CD4-positive, alpha-beta memory T cell (primary cell): ENCODE measurements at regions not wholly inside any gene's neighbourhood (a gene's known extent, or its start where the extent isn't known, plus 50 kb on each side); places are given as distances from the start of the nearest gene placed in this dataset.
"Not testable (repeated sequence)": the region's sequence is repeated elsewhere in the genome, so short reads cannot be mapped to it uniquely, and the experiment has no call there.

Experiments used
- CTCF ChIA-PET: fragments of 350-600 bp; sonication (Branson Sonifier 250); formaldehyde crosslinking; loops from one replicate; lab custom pipeline; 2021; ENCODE audit warnings: inconsistent platforms; ENCODE audit not compliant: partially characterized antibody; lab: Charles Lee
- POLR2A ChIA-PET: fragments of 350-600 bp; sonication (Branson Sonifier 250); formaldehyde crosslinking; loops from one replicate; lab custom pipeline; 2021; ENCODE audit not compliant: partially characterized antibody; lab: Charles Lee
- DNase-seq, 5 donors: peaks; one replicate each; pipeline versions ENCODE4 v3.0.0 to v3.0.0-alpha.2; 2020 to 2022; ENCODE audit warnings: mixed read lengths in 1 of 5
- H3K27ac ChIP-seq: one replicate; pipeline ENCODE4 v1.7.0; 2013; ENCODE audit warnings: low read depth, low read length
- H3K27me3 ChIP-seq: 2 replicates; pipeline ENCODE4 v1.7.0; 2013; ENCODE audit warnings: mild to moderate bottlenecking, low read length, moderate library complexity; ENCODE audit not compliant: insufficient read depth
- H3K36me3 ChIP-seq: 2 replicates; pipeline ENCODE4 v1.7.0; 2013; ENCODE audit warnings: mild to moderate bottlenecking, low read length, moderate library complexity; ENCODE audit not compliant: insufficient read depth
- H3K4me1 ChIP-seq: 2 replicates; pipeline ENCODE4 v1.7.0; 2013; ENCODE audit warnings: mild to moderate bottlenecking, low read length, moderate library complexity; ENCODE audit not compliant: insufficient read depth
- H3K4me3 ChIP-seq, 2 donors: one replicate each; pipeline ENCODE4 v1.7.0; 2013; ENCODE audit warnings: low read length in 2 of 2, mild to moderate bottlenecking in 1 of 2
- H3K9me3 ChIP-seq, 2 donors: one replicate each; pipeline ENCODE4 v1.7.0; 2013; ENCODE audit warnings: low read length in 2 of 2, control low read depth in 1 of 2; ENCODE audit not compliant: control insufficient read depth in 1 of 2
- H3K27ac Mint-ChIP-seq, 7 donors: one replicate each; pipeline ENCODE4 v1.8.0; 2020 to 2021; ENCODE audit warnings: mixed read lengths in 7 of 7, mild to moderate bottlenecking in 6 of 7, inconsistent platforms in 3 of 7, moderate library complexity in 3 of 7
- H3K27me3 Mint-ChIP-seq, 2 donors: one replicate each; pipeline ENCODE4 v1.8.0; 2020 to 2021; ENCODE audit warnings: mixed read lengths in 2 of 2
- H3K36me3 Mint-ChIP-seq, 2 donors: one replicate each; pipeline ENCODE4 v1.8.0; 2020 to 2021; ENCODE audit warnings: mixed read lengths in 2 of 2, inconsistent platforms in 1 of 2, mild to moderate bottlenecking in 1 of 2
- H3K4me1 Mint-ChIP-seq, 4 donors: one replicate each; pipeline ENCODE4 v1.8.0; 2020 to 2021; ENCODE audit warnings: mixed read lengths in 4 of 4, mild to moderate bottlenecking in 1 of 4
- H3K4me3 Mint-ChIP-seq, 8 donors: one replicate each; pipeline ENCODE4 v1.8.0; 2020 to 2021; ENCODE audit warnings: mixed read lengths in 8 of 8, mild to moderate bottlenecking in 7 of 8, moderate library complexity in 6 of 8, inconsistent platforms in 3 of 8
- H3K9me3 Mint-ChIP-seq, 8 donors: one replicate each; pipeline ENCODE4 v1.8.0; 2020 to 2021; ENCODE audit warnings: mixed read lengths in 8 of 8, mild to moderate bottlenecking in 5 of 8, inconsistent platforms in 3 of 8, moderate library complexity in 1 of 8
- intact Hi-C: fragments of 100-400 bp; cut with micrococcal nuclease; formaldehyde crosslinking; loops from one replicate; pipeline ENCODE4 v1.15.1; 2023

DNA sequence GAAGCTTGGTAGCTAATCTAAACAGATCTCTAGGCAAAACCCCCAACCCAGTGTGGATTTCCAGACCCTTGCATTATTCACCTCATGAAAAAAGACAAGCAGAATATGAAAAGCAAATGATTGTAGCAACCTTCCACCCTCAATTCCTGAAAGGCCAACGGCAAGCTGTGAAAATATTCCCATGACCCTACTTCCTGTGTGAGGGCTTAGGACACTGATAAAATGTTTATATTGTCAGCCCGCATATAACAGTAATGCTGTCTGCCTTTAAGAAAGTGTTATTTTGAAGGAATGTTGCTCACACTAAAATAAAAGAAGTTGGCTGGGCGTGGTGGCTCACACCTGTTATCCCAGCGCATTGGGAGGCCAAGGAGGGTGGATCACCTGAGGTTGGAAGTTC lies 233.5 kb upstream of the NRIP1 start:
- Histone ChIP-seq H3K27me3 (no peaks in the 10 kb centered on the region), H3K4me1 (no peaks in the 10 kb centered on the region), H3K36me3 (no peaks in the 10 kb centered on the region), H3K9me3 (no peaks in the 10 kb centered on the region), H3K4me3 (no peak overlapping the region), H3K27ac (no peak overlapping the region)
- Mint-ChIP-seq H3K4me3 (no peak overlapping the region), H3K4me1 (no peaks in the 10 kb centered on the region), H3K27ac (no peak overlapping the region), H3K27me3 (peaks cover 0 to 2% of the 10 kb centered on the region in 2 donors), H3K36me3 (no peaks in the 10 kb centered on the region), H3K9me3 (peaks cover 0 to 19% (median 14%) of the 10 kb centered on the region in 8 donors)
- no peak for DNase-seq
- ChIA-PET CTCF (no interaction called here), POLR2A (no interaction called here)
- intact Hi-C loops: no loop called here

DNA sequence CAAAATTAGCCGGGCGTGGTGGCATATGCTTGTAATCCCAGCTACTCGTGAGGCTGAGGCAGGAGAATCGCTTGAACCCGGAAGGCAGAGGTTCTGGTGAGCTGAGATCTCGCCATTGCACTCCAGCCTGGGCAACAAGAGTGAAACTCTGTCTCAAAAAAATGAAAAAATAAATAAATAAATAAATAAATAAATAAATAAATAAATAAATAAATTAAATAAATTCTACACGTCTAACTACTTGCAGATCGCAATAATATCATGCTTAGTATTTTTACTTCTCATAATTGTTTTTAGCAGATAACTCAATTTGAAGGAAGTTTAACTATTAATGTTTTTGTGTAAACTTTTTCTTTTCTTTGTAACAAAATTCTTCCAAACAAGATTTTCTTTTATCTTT lies 234.0 kb upstream of the NRIP1 start:
- H3K9me3 ChIP-seq, H3K4me3 Mint-ChIP-seq, CTCF ChIA-PET, H3K4me1 ChIP-seq, intact Hi-C loops, H3K27me3 Mint-ChIP-seq, DNase-seq, H3K27me3 ChIP-seq, H3K27ac ChIP-seq, H3K27ac Mint-ChIP-seq, H3K4me1 Mint-ChIP-seq, H3K4me3 ChIP-seq, POLR2A ChIA-PET, H3K36me3 ChIP-seq, H3K36me3 Mint-ChIP-seq: not testable (repeated sequence)
- H3K9me3 Mint-ChIP-seq: peaks cover 0 to 19% (median 14%) of the 10 kb centered on the region in 8 donors

- DNase-seq: no peak
- CTCF ChIA-PET: no interaction called here
- H3K27me3 Mint-ChIP-seq: peaks cover 0 to 2% of the 10 kb centered on the region in 2 donors
- H3K9me3 ChIP-seq: no peaks in the 10 kb centered on the region
- H3K9me3 Mint-ChIP-seq: peaks cover 0 to 19% (median 14%) of the 10 kb centered on the region in 8 donors
- H3K27me3 ChIP-seq: no peaks in the 10 kb centered on the region
- no peaks in the 10 kb centered on the region for H3K4me1 Mint-ChIP-seq
- H3K4me3 ChIP-seq: no peak overlapping the region
- no peaks in the 10 kb centered on the region for H3K36me3 ChIP-seq
- no peak overlapping the region for H3K4me3 Mint-ChIP-seq
- no peak overlapping the region for H3K27ac ChIP-seq
- H3K27ac Mint-ChIP-seq: no peak overlapping the region
- POLR2A ChIA-PET: no interaction called here
- H3K36me3 Mint-ChIP-seq: no peaks in the 10 kb centered on the region
- H3K4me1 ChIP-seq: no peaks in the 10 kb centered on the region
- intact Hi-C loops: no loop called here
Observed at GRCh38 chr21:15300131-15300530, 235.3 kb upstream of the NRIP1 start.

DNA sequence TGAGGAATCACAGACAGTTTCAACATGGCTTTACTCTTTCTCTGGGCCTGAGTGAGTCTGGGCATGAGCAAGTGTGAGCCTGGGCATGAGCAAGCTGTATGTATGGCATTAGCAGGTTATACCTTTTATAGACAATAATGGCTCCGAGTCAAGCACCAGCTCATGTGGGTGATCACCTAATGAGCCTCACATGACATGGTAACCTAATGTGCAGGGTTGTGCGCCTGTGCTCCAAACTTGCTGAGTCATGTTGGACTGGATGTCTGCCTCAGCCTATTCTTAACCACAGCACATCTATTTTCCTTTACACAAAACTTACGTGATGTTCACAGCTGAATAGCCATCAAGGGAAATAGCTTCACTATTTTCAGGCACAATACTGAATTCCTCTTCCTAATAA lies 236.2 kb upstream of the NRIP1 start:
- Mint-ChIP-seq H3K27me3 (peaks cover 0 to 2% of the 10 kb centered on the region in 2 donors), H3K4me3 (no peak overlapping the region), H3K9me3 (peaks cover 0 to 19% (median 14%) of the 10 kb centered on the region in 8 donors), H3K4me1 (no peaks in the 10 kb centered on the region), H3K36me3 (no peaks in the 10 kb centered on the region), H3K27ac (no peak overlapping the region)
- POLR2A ChIA-PET: no interaction called here
- H3K4me1 ChIP-seq: no peaks in the 10 kb centered on the region
- H3K27me3 ChIP-seq: no peaks in the 10 kb centered on the region
- no peak for DNase-seq
- no peaks in the 10 kb centered on the region for H3K9me3 ChIP-seq
- H3K27ac ChIP-seq: no peak overlapping the region
- H3K36me3 ChIP-seq: no peaks in the 10 kb centered on the region
- intact Hi-C loops: no loop called here
- CTCF ChIA-PET: no interaction called here
- no peak overlapping the region for H3K4me3 ChIP-seq

DNA sequence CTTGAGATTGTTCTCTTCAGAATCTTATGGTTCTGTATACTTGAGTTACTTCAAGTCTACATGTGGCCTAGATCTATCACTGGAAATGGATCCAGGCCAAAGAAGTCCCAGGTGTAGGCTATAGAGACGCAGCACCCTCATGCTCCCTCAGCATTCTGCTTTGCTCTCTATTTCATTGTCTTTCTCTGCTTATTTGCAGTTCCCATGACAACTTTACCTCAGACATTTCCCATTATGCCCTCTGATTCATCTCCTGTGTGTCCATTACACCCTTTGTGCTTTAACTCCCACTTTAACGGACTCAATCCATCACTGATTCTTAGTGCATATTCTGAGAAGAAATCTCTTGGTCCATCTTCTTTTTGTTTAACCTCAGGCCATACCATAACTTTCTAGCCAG lies 236.9 kb upstream of the NRIP1 start:
- Mint-ChIP-seq H3K36me3 (no peaks in the 10 kb centered on the region), H3K4me3 (no peak overlapping the region), H3K27me3 (peaks cover 0 to 2% of the 10 kb centered on the region in 2 donors), H3K4me1 (no peaks in the 10 kb centered on the region), H3K27ac (no peak overlapping the region), H3K9me3 (peaks cover 0 to 19% (median 14%) of the 10 kb centered on the region in 8 donors)
- no peaks in the 10 kb centered on the region for H3K9me3 ChIP-seq
- H3K4me1 ChIP-seq: no peaks in the 10 kb centered on the region
- H3K36me3 ChIP-seq: no peaks in the 10 kb centered on the region
- POLR2A ChIA-PET: no interaction called here
- no peak overlapping the region for H3K27ac ChIP-seq
- no peak for DNase-seq
- H3K27me3 ChIP-seq: no peaks in the 10 kb centered on the region
- H3K4me3 ChIP-seq: no peak overlapping the region
- CTCF ChIA-PET: no interaction called here
- intact Hi-C loops: no loop called here

DNA sequence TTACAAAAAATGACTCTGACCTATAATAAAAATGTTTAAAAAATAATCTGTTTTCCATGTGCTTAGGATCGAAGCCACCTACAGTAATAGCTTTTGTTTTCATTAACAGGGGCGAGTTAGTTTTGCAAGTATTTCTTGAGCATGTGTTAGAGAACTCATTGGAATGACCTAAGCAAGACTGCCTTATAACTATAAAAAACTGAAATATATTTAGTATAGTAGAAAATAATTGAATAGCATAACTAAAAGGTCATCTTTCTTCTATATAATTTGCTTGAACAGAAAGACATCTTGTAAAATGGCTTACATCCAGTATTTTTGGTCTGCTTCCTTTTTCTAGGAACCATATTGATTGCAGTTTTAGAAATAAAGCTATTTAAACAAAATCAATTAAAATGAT lies 241.5 kb upstream of the NRIP1 start:
- H3K36me3 ChIP-seq: no peaks in the 10 kb centered on the region
- Mint-ChIP-seq H3K27me3 (peaks cover 0 to 2% of the 10 kb centered on the region in 2 donors), H3K9me3 (peaks cover 0 to 11% (median 6%) of the 10 kb centered on the region in 8 donors), H3K27ac (no peak overlapping the region), H3K4me3 (no peak overlapping the region), H3K36me3 (no peaks in the 10 kb centered on the region), H3K4me1 (no peaks in the 10 kb centered on the region)
- intact Hi-C loops: no loop called here
- ChIA-PET POLR2A (no interaction called here), CTCF (no interaction called here)
- no peaks in the 10 kb centered on the region for H3K4me1 ChIP-seq
- no peaks in the 10 kb centered on the region for H3K27me3 ChIP-seq
- H3K4me3 ChIP-seq: no peak overlapping the region
- no peaks in the 10 kb centered on the region for H3K9me3 ChIP-seq
- DNase-seq: no peak
- H3K27ac ChIP-seq: no peak overlapping the region

- Histone ChIP-seq H3K27me3 (no peaks in the 10 kb centered on the region), H3K9me3 (no peaks in the 10 kb centered on the region), H3K4me1 (no peaks in the 10 kb centered on the region), H3K4me3 (no peak overlapping the region), H3K36me3 (no peaks in the 10 kb centered on the region), H3K27ac (no peak overlapping the region)
- H3K36me3 Mint-ChIP-seq: no peaks in the 10 kb centered on the region
- H3K9me3 Mint-ChIP-seq: no peaks in the 10 kb centered on the region
- intact Hi-C loops: no loop called here
- no peaks in the 10 kb centered on the region for H3K27me3 Mint-ChIP-seq
- CTCF ChIA-PET: no interaction called here
- no peak overlapping the region for H3K27ac Mint-ChIP-seq
- POLR2A ChIA-PET: no interaction called here
- no peak overlapping the region for H3K4me3 Mint-ChIP-seq
- no peak for DNase-seq
- no peaks in the 10 kb centered on the region for H3K4me1 Mint-ChIP-seq
Observed at GRCh38 chr21:15308333-15308732, 243.5 kb upstream of the NRIP1 start.

GRCh38 chr21:15309022-15309590 lies 244.3 kb upstream of the NRIP1 start:
- Mint-ChIP-seq H3K4me3 (no peak overlapping the region), H3K36me3 (no peaks in the 10 kb centered on the region), H3K27ac (no peak overlapping the region), H3K9me3 (no peaks in the 10 kb centered on the region), H3K27me3 (no peaks in the 10 kb centered on the region), H3K4me1 (no peaks in the 10 kb centered on the region)
- ChIA-PET POLR2A (no interaction called here), CTCF (no interaction called here)
- no peaks in the 10 kb centered on the region for H3K27me3 ChIP-seq
- H3K4me3 ChIP-seq: no peak overlapping the region
- no peaks in the 10 kb centered on the region for H3K36me3 ChIP-seq
- no peaks in the 10 kb centered on the region for H3K9me3 ChIP-seq
- no peaks in the 10 kb centered on the region for H3K4me1 ChIP-seq
- no peak overlapping the region for H3K27ac ChIP-seq
- DNase-seq: no peak
- intact Hi-C loops: no loop called here
